ENCODE measurements at regions not wholly inside any gene's neighbourhood (a gene's known extent, or its start where the extent isn't known, plus 50 kb on each side); places are given as distances from the start of the nearest gene placed in this dataset.

DNA sequence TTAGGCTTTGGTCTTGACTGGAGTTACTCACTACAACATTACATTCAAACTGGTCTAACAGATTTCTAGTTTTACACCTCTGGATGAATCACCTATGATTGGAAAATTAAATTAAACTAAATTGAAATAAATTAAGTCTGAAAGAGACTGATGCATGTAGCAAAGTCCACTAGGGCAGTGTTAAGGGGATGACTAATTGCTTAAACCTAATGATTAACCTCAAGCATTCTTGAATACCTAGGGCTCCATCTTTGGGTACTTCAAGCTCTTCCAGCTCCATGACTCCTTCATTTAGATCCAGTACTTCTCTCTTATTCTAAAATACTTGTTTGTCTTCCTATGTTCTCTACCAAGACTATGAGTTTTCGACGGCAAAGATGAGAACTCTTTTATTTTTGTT, 86.8 kb downstream of the SH2D1A start:
- no peak overlapping the region for H4K5ac ChIP-seq (ENCODE audit: low read depth, low read length)
- POLR2A ChIA-PET (ENCODE audit: unreplicated experiment): no interaction called here
- H2BK5ac ChIP-seq (ENCODE audit: low read depth, low read length, poor library complexity, severe bottlenecking): no peak overlapping the region
- in situ Hi-C loops (cut with MboI; ENCODE audit: low sequenced_read_pairs): no loop called here
- no TSS peak for BruUV-seq (replicated peaks)
- H3K79me1 ChIP-seq (ENCODE audit: low read depth in 1 of 2, low read length in 2 of 2): no peaks in the 10 kb centered on the region
- TF ChIP-seq NFE2L2 (IDR thresholded peaks at IDR 0.05; ENCODE audit: low read depth, low read length): no peak
- TF ChIP-seq, protein P1, sequence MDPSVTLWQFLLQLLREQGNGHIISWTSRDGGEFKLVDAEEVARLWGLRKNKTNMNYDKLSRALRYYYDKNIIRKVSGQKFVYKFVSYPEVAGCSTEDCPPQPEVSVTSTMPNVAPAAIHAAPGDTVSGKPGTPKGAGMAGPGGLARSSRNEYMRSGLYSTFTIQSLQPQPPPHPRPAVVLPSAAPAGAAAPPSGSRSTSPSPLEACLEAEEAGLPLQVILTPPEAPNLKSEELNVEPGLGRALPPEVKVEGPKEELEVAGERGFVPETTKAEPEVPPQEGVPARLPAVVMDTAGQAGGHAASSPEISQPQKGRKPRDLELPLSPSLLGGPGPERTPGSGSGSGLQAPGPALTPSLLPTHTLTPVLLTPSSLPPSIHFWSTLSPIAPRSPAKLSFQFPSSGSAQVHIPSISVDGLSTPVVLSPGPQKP (IDR thresholded peaks at IDR 0.05; ENCODE audit: borderline replicate concordance, low read depth, low read length): no peak
- TF ChIP-seq, protein P2, sequence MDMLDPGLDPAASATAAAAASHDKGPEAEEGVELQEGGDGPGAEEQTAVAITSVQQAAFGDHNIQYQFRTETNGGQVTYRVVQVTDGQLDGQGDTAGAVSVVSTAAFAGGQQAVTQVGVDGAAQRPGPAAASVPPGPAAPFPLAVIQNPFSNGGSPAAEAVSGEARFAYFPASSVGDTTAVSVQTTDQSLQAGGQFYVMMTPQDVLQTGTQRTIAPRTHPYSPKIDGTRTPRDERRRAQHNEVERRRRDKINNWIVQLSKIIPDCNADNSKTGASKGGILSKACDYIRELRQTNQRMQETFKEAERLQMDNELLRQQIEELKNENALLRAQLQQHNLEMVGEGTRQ (IDR thresholded peaks at IDR 0.05; ENCODE audit: low read depth, low read length): no peak
- no peak overlapping the region for H3K4ac ChIP-seq (ENCODE audit: low read depth, low read length)
- H3K14ac ChIP-seq (replicated peaks; ENCODE audit: low read depth, low read length): no peak overlapping the region
- no peak overlapping the region for H3K56ac ChIP-seq (ENCODE audit: extremely low read depth, insufficient read depth, low read length)
- DNase-seq (no peak), ATAC-seq (ENCODE audit: low read depth) (no peak)
- dilution Hi-C loops (cut with HindIII; ENCODE audit: low sequenced_read_pairs, unreplicated experiment): no loop called here
- H3K27me3 ChIP-seq (ENCODE audit: control insufficient read depth, insufficient read depth, low read length): no peaks in the 10 kb centered on the region
- H3K9ac ChIP-seq (ENCODE audit: low read depth, low read length): no peak overlapping the region
- H4K91ac ChIP-seq (ENCODE audit: insufficient read depth, low read depth, low read length): no peak overlapping the region
- no peak overlapping the region for H2BK15ac ChIP-seq (ENCODE audit: low read depth, low read length)
- WGBS, 2 experiments (ENCODE audit: extremely low coverage in 2 of 2, insufficient read length in 1 of 2): no CpG with 5 or more reads among the region's 2 CpGs
- H2BK120ac ChIP-seq (ENCODE audit: low read depth, low read length): no peak overlapping the region
- H3K23ac ChIP-seq (ENCODE audit: low read depth, low read length): no peak overlapping the region
- no peak overlapping the region for H3K4me2 ChIP-seq (ENCODE audit: low read depth, low read length)
- no peaks in the 10 kb centered on the region for H4K20me1 ChIP-seq (ENCODE audit: insufficient read depth, low read length)
- no peak overlapping the region for H3K4me3 ChIP-seq (ENCODE audit: insufficient read depth, low read depth, low read length)
- intact Hi-C loops (cut with micrococcal nuclease): no loop called here
- H2BK20ac ChIP-seq (ENCODE audit: low read depth, low read length): no peak overlapping the region
- CTCF ChIA-PET: no interaction called here
- no peak overlapping the region for H4K8ac ChIP-seq (ENCODE audit: low read depth in 2 of 2, low read length in 2 of 2)
- no peaks in the 10 kb centered on the region for H3K36me3 ChIP-seq (ENCODE audit: control insufficient read depth, insufficient read depth, low read length)
- H3K27ac ChIP-seq (ENCODE audit: insufficient read depth, low read length): no peak overlapping the region
- H2AFZ ChIP-seq (replicated peaks; ENCODE audit: low read length, poor library complexity): no peak overlapping the region
- no peak overlapping the region for H2AK5ac ChIP-seq (ENCODE audit: low read depth, low read length)
- no peaks in the 10 kb centered on the region for H3K9me3 ChIP-seq (ENCODE audit: control insufficient read depth, insufficient read depth, low read length)
- no peaks in the 10 kb centered on the region for H3K4me1 ChIP-seq (ENCODE audit: control insufficient read depth, insufficient read depth, low read length)
- H3K9me1 ChIP-seq (ENCODE audit: insufficient read depth, low read length): no peaks in the 10 kb centered on the region
- H3K18ac ChIP-seq (ENCODE audit: low read depth, low read length): no peak overlapping the region
- H2AK9ac ChIP-seq (replicated peaks; ENCODE audit: low read depth, low read length, poor library complexity): no peak overlapping the region
